ENCODE measurements at regions not wholly inside any gene's neighbourhood (a gene's known extent, or its start where the extent isn't known, plus 50 kb on each side); places are given as distances from the start of the nearest gene placed in this dataset.

DNA sequence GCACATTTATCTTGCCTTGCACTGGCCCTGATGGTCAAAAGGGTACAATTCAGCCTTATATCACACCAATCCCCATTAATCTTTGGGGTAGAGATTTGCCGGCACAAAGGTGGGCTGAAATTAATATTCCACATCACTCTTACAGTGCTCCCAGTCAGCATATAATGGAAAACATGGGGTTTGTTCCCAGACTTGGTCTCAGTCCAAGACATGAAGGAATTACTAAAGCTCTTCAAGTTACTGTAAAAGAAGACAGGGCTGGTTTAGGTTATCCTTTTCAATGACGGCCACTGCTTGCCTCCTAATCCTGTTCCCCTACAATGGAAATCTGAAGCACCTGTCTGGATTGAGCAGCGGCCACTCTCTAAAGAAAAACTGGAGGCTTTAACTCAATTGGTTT, 160.7 kb downstream of the IER5 start (continued):
- TF ChIP-seq, protein P1, sequence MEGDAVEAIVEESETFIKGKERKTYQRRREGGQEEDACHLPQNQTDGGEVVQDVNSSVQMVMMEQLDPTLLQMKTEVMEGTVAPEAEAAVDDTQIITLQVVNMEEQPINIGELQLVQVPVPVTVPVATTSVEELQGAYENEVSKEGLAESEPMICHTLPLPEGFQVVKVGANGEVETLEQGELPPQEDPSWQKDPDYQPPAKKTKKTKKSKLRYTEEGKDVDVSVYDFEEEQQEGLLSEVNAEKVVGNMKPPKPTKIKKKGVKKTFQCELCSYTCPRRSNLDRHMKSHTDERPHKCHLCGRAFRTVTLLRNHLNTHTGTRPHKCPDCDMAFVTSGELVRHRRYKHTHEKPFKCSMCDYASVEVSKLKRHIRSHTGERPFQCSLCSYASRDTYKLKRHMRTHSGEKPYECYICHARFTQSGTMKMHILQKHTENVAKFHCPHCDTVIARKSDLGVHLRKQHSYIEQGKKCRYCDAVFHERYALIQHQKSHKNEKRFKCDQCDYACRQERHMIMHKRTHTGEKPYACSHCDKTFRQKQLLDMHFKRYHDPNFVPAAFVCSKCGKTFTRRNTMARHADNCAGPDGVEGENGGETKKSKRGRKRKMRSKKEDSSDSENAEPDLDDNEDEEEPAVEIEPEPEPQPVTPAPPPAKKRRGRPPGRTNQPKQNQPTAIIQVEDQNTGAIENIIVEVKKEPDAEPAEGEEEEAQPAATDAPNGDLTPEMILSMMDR (IDR thresholded peaks at IDR 0.05 in 2 of 3, conservative IDR thresholded peaks at IDR 0.05 in 1 of 3; ENCODE audit: borderline replicate concordance in 1 of 3, insufficient read depth in 1 of 3, low read depth in 2 of 3, low read length in 2 of 3) = no peak
- TF ChIP-seq ELF1 (IDR thresholded peaks at IDR 0.05; ENCODE audit: borderline replicate concordance, low read depth) (no peak), EZH2phosphoT487 (IDR thresholded peaks at IDR 0.05; ENCODE audit: borderline replicate concordance) (no peak), POLR2A (IDR thresholded peaks at IDR 0.05; ENCODE audit: borderline replicate concordance, extremely low read depth, insufficient read depth, insufficient read length) (no peak)
- TF ChIP-seq, protein P2, sequence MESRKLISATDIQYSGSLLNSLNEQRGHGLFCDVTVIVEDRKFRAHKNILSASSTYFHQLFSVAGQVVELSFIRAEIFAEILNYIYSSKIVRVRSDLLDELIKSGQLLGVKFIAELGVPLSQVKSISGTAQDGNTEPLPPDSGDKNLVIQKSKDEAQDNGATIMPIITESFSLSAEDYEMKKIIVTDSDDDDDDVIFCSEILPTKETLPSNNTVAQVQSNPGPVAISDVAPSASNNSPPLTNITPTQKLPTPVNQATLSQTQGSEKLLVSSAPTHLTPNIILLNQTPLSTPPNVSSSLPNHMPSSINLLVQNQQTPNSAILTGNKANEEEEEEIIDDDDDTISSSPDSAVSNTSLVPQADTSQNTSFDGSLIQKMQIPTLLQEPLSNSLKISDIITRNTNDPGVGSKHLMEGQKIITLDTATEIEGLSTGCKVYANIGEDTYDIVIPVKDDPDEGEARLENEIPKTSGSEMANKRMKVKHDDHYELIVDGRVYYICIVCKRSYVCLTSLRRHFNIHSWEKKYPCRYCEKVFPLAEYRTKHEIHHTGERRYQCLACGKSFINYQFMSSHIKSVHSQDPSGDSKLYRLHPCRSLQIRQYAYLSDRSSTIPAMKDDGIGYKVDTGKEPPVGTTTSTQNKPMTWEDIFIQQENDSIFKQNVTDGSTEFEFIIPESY (IDR thresholded peaks at IDR 0.05; ENCODE audit: extremely low read depth, insufficient replicate concordance, low read length) = no peak

GRCh38 chr1:181250038-181250437, 161.5 kb downstream of the IER5 start:
- no peak overlapping the region for H2AFZ ChIP-seq (ENCODE audit: low read depth, low read length, poor library complexity, severe bottlenecking)
- peaks cover 0 to 2% of the 10 kb centered on the region in 2 experiments; a peak in 1 of 4 replicates for H3K9me3 ChIP-seq (ENCODE audit: control insufficient read depth in 1 of 2, insufficient read depth in 1 of 2, low read depth in 1 of 2, low read length in 2 of 2)
- CTCF ChIA-PET = no interaction called here
- H3K9ac ChIP-seq (ENCODE audit: low read length) = no peak overlapping the region
- no peaks in the 10 kb centered on the region for H3K9me2 ChIP-seq (ENCODE audit: insufficient read depth)
- H3K36me3 ChIP-seq (ENCODE audit: control insufficient read depth in 1 of 2, insufficient read depth in 2 of 2, low read length in 2 of 2) = no peaks in the 10 kb centered on the region
- H3K27me3 ChIP-seq (ENCODE audit: insufficient read depth, low read length) = no peaks in the 10 kb centered on the region
- RAD21 ChIA-PET (ENCODE audit: low non-redundant PET in 1 of 2, low total read pairs in 2 of 2, uncharacterized antibody in 2 of 2, unreplicated experiment in 2 of 2) = no interaction called here
- no peak overlapping the region for H3K4me3 ChIP-seq (replicated peaks in 1 of 2; ENCODE audit: low read depth in 1 of 2, low read length in 2 of 2)
- H3K79me2 ChIP-seq (ENCODE audit: insufficient read depth, low read length) = no peaks in the 10 kb centered on the region
- POLR2A ChIA-PET = no interaction called here
- no peak overlapping the region for H3K27ac ChIP-seq (ENCODE audit: low read depth, low read length)
- TF ChIP-seq CEBPB (IDR thresholded peaks at IDR 0.05; ENCODE audit: low read depth) (no peak), ZFX (IDR thresholded peaks at IDR 0.05) (no peak), SP1 (IDR thresholded peaks at IDR 0.05; ENCODE audit: low read depth) (no peak), ELF1 (IDR thresholded peaks at IDR 0.05; ENCODE audit: borderline replicate concordance, low read depth) (no peak), EZH2phosphoT487 (IDR thresholded peaks at IDR 0.05; ENCODE audit: borderline replicate concordance) (no peak), CBX3 (IDR thresholded peaks at IDR 0.05; ENCODE audit: low read depth) (no peak), JUND (IDR thresholded peaks at IDR 0.05) (no peak), YY1 (IDR thresholded peaks at IDR 0.05; ENCODE audit: extremely low read depth, insufficient replicate concordance, low read depth, low read length) (no peak), EZH2 (IDR thresholded peaks at IDR 0.05) (no peak), SRF (IDR thresholded peaks at IDR 0.05; ENCODE audit: low read depth) (no peak)
- TF ChIP-seq, protein P3, sequence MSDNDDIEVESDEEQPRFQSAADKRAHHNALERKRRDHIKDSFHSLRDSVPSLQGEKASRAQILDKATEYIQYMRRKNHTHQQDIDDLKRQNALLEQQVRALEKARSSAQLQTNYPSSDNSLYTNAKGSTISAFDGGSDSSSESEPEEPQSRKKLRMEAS (IDR thresholded peaks at IDR 0.05) = no peak
- TF ChIP-seq, protein P4, sequence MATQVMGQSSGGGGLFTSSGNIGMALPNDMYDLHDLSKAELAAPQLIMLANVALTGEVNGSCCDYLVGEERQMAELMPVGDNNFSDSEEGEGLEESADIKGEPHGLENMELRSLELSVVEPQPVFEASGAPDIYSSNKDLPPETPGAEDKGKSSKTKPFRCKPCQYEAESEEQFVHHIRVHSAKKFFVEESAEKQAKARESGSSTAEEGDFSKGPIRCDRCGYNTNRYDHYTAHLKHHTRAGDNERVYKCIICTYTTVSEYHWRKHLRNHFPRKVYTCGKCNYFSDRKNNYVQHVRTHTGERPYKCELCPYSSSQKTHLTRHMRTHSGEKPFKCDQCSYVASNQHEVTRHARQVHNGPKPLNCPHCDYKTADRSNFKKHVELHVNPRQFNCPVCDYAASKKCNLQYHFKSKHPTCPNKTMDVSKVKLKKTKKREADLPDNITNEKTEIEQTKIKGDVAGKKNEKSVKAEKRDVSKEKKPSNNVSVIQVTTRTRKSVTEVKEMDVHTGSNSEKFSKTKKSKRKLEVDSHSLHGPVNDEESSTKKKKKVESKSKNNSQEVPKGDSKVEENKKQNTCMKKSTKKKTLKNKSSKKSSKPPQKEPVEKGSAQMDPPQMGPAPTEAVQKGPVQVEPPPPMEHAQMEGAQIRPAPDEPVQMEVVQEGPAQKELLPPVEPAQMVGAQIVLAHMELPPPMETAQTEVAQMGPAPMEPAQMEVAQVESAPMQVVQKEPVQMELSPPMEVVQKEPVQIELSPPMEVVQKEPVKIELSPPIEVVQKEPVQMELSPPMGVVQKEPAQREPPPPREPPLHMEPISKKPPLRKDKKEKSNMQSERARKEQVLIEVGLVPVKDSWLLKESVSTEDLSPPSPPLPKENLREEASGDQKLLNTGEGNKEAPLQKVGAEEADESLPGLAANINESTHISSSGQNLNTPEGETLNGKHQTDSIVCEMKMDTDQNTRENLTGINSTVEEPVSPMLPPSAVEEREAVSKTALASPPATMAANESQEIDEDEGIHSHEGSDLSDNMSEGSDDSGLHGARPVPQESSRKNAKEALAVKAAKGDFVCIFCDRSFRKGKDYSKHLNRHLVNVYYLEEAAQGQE (IDR thresholded peaks at IDR 0.05; ENCODE audit: low read depth) = no peak
- no TSS peak for BruUV-seq (replicated peaks)
- no peaks in the 10 kb centered on the region for H4K20me1 ChIP-seq (ENCODE audit: insufficient read depth)
- ATAC-seq (no peak), DNase-seq (ENCODE audit: low read depth, low spot score) (no peak)
- peaks cover 17 to 20% of the 10 kb centered on the region in 2 experiments for H3K4me1 ChIP-seq (ENCODE audit: control insufficient read depth in 1 of 2, insufficient read depth in 2 of 2, low read length in 2 of 2)
- no peak overlapping the region for H3K4me2 ChIP-seq (ENCODE audit: low read length)
- intact Hi-C loops (cut with micrococcal nuclease) = no loop called here
